MM.1S (cell line): ENCODE measurements at regions not wholly inside any gene's neighbourhood (a gene's known extent, or its start where the extent isn't known, plus 50 kb on each side); places are given as distances from the start of the nearest gene placed in this dataset.

Source experiments
- DNase-seq: peaks from one replicate; pipeline ENCODE4 v3.0.0-alpha.2; 2015
- H2AFZ ChIP-seq: fragments of 300-600 bp; sonication (generic); 2 replicates; pipeline ENCODE4 v1.6.0; 2016; ENCODE audit warnings: antibody characterized with exemption, low read length
- H3F3A ChIP-seq: fragments of 300-600 bp; sonication (generic); 2 replicates; pipeline ENCODE4 v1.6.1; 2016; ENCODE audit warnings: mild to moderate bottlenecking, antibody characterized with exemption, low read length, moderate library complexity, mixed read lengths; ENCODE audit not compliant: insufficient read depth
- H3K27ac ChIP-seq: fragments of 300-600 bp; sonication (generic); 2 replicates; pipeline ENCODE4 v1.5.1; 2016; ENCODE audit warnings: mild to moderate bottlenecking, low read length
- H3K27me3 ChIP-seq: fragments of 300-600 bp; sonication (generic); replicated peaks from 2 replicates; pipeline ENCODE4 v1.6.0; 2016; ENCODE audit warnings: low read length; ENCODE audit not compliant: insufficient read depth
- H3K36me3 ChIP-seq: fragments of 300-600 bp; sonication (generic); replicated peaks from 2 replicates; pipeline ENCODE4 v1.6.1; 2016; ENCODE audit warnings: mild to moderate bottlenecking, low read length, mixed read lengths; ENCODE audit not compliant: insufficient read depth
- H3K4me1 ChIP-seq: fragments of 300-600 bp; sonication (generic); 2 replicates; pipeline ENCODE4 v1.6.1; 2016; ENCODE audit warnings: low read length, mixed read lengths
- H3K4me2 ChIP-seq: fragments of 300-600 bp; sonication (generic); 2 replicates; pipeline ENCODE4 v1.6.0; 2016; ENCODE audit warnings: low read depth, low read length
- H3K4me3 ChIP-seq: fragments of 300-600 bp; sonication (generic); 2 replicates; pipeline ENCODE4 v1.5.1; 2016; ENCODE audit warnings: low read length, mixed read lengths
- H3K79me2 ChIP-seq: fragments of 300-600 bp; sonication (generic); 2 replicates; pipeline ENCODE4 v1.6.1; 2016; ENCODE audit warnings: mixed run types, low read length, mixed read lengths
- H3K9ac ChIP-seq: fragments of 300-600 bp; sonication (generic); 2 replicates; pipeline ENCODE4 v1.6.1; 2016; ENCODE audit warnings: low read length, mixed read lengths
- H3K9me2 ChIP-seq: fragments of 300-600 bp; sonication (generic); replicated peaks from 2 replicates; pipeline ENCODE4 v1.6.1; 2016; ENCODE audit warnings: mild to moderate bottlenecking, low read length, mixed read lengths; ENCODE audit not compliant: insufficient read depth
- H3K9me3 ChIP-seq: fragments of 300-600 bp; sonication (generic); replicated peaks from 2 replicates; pipeline ENCODE4 v1.6.1; 2016; ENCODE audit warnings: mild to moderate bottlenecking, low read length, mixed read lengths; ENCODE audit not compliant: insufficient read depth
- H4K20me1 ChIP-seq: fragments of 300-600 bp; sonication (generic); 2 replicates; pipeline ENCODE4 v1.6.1; 2016; ENCODE audit warnings: mild to moderate bottlenecking, low read length, moderate library complexity, mixed read lengths; ENCODE audit not compliant: insufficient read depth
- CTCF ChIP-seq: fragments of 300-600 bp; sonication (generic); IDR thresholded peaks from 2 replicates; pipeline ENCODE4 v1.5.1; 2016; ENCODE audit warnings: antibody characterized with exemption, low read length, mixed read lengths
- EZH2 ChIP-seq: fragments of 300-600 bp; sonication (generic); optimal IDR thresholded peaks from 2 replicates; pipeline ENCODE3; 2017; ENCODE audit warnings: low read depth, mild to moderate bottlenecking, antibody characterized with exemption, low read length, mixed read lengths
- EZH2phosphoT487 ChIP-seq: fragments of 300-600 bp; sonication (generic); IDR thresholded peaks from 2 replicates; pipeline ENCODE4 v1.6.1; 2018; ENCODE audit warnings: antibody characterized with exemption, low read length

GRCh38 chr10:111148025-111148424, 71.2 kb downstream of the ADRA2A start:
- Histone ChIP-seq H3K79me2 (no peaks in the 10 kb centered on the region), H3K4me3 (no peak overlapping the region), H4K20me1 (no peaks in the 10 kb centered on the region), H3K27me3 (no peaks in the 10 kb centered on the region), H3K9me2 (no peaks in the 10 kb centered on the region), H3K4me1 (no peaks in the 10 kb centered on the region), H3K36me3 (no peaks in the 10 kb centered on the region), H3K4me2 (no peak overlapping the region), H3F3A (no peaks in the 10 kb centered on the region), H3K27ac (no peak overlapping the region), H3K9ac (no peak overlapping the region), H3K9me3 (no peaks in the 10 kb centered on the region), H2AFZ (no peak overlapping the region)
- TF ChIP-seq CTCF (no peak), EZH2 (no peak)
- DNase-seq = no peak

GRCh38 chr10:111148440-111148839, 71.6 kb downstream of the ADRA2A start:
- Histone ChIP-seq H3K9me2 (no peaks in the 10 kb centered on the region), H4K20me1 (no peaks in the 10 kb centered on the region), H3K27ac (no peak overlapping the region), H3K9me3 (no peaks in the 10 kb centered on the region), H3K9ac (no peak overlapping the region), H3K4me2 (no peak overlapping the region), H3K4me3 (no peak overlapping the region), H3K27me3 (no peaks in the 10 kb centered on the region), H3K4me1 (no peaks in the 10 kb centered on the region), H3F3A (no peaks in the 10 kb centered on the region), H3K79me2 (no peaks in the 10 kb centered on the region), H2AFZ (no peak overlapping the region), H3K36me3 (no peaks in the 10 kb centered on the region)
- no peak for TF ChIP-seq CTCF
- no peak for TF ChIP-seq EZH2
- no peak for TF ChIP-seq EZH2phosphoT487
- no peak for DNase-seq

GRCh38 chr10:111150691-111151090, 73.9 kb downstream of the ADRA2A start:
- Histone ChIP-seq H3K4me3 (no peak overlapping the region), H3K4me1 (no peaks in the 10 kb centered on the region), H3K9me3 (no peaks in the 10 kb centered on the region), H3K27me3 (no peaks in the 10 kb centered on the region), H3K27ac (no peak overlapping the region), H3F3A (no peaks in the 10 kb centered on the region), H3K79me2 (no peaks in the 10 kb centered on the region), H3K36me3 (no peaks in the 10 kb centered on the region), H3K9ac (no peak overlapping the region), H3K4me2 (no peak overlapping the region), H2AFZ (no peak overlapping the region), H4K20me1 (no peaks in the 10 kb centered on the region), H3K9me2 (no peaks in the 10 kb centered on the region)
- DNase-seq = no peak
- TF ChIP-seq CTCF = no peak
- TF ChIP-seq EZH2 = no peak
- no peak for TF ChIP-seq EZH2phosphoT487
